H1 (cell line): ENCODE measurements at regions not wholly inside any gene's neighbourhood (a gene's known extent, or its start where the extent isn't known, plus 50 kb on each side); places are given as distances from the start of the nearest gene placed in this dataset.

Experiments used
- CTCF ChIA-PET: fragments of 300-600 bp; sonication (Branson Sonifier 250); formaldehyde crosslinking; loops from one replicate; lab custom pipeline; 2021; ENCODE audit not compliant: partially characterized antibody; lab: Charles Lee
- POLR2A ChIA-PET: fragments of 300-600 bp; sonication (Branson Sonifier 250); formaldehyde crosslinking; loops from one replicate; lab custom pipeline; 2021; ENCODE audit warnings: inconsistent platforms; ENCODE audit not compliant: partially characterized antibody; lab: Charles Lee
- DNase-seq, 2 experiments: peaks; one replicate each; pipeline versions ENCODE4 v3.0.0 to v3.0.0-alpha.2; 2010 to 2022; ENCODE audit warnings: low spot score in 2 of 2, low read depth in 1 of 2, mixed read lengths in 1 of 2
- FAIRE-seq: peaks from 2 replicates; lab custom pipeline; 2011; peaks lifted over from hg19 to GRCh38; lab: Jason Lieb, UNC
- H2AFZ ChIP-seq: 2 replicates; pipeline ENCODE4 v1.8.1; 2012; ENCODE audit warnings: low read length, inconsistent platforms
- H2AK5ac ChIP-seq: 2 replicates; pipeline ENCODE4 v1.6.1; 2013; ENCODE audit warnings: low read depth, low read length
- H2BK120ac ChIP-seq: replicated peaks from 2 replicates; pipeline ENCODE3; 2013; ENCODE audit warnings: low read depth, low read length, inconsistent platforms
- H2BK12ac ChIP-seq: 2 replicates; pipeline ENCODE4 v1.6.1; 2013; ENCODE audit warnings: low read depth, low read length
- H2BK15ac ChIP-seq: 2 replicates; pipeline ENCODE4 v1.6.1; 2013; ENCODE audit warnings: low read length
- H2BK20ac ChIP-seq: 2 replicates; pipeline ENCODE4 v1.6.1; 2013; ENCODE audit warnings: low read length
- H2BK5ac ChIP-seq: 2 replicates; pipeline ENCODE4 v1.6.1; 2013; ENCODE audit warnings: low read depth, low read length
- H3K14ac ChIP-seq: 2 replicates; pipeline ENCODE4 v1.6.1; 2013; ENCODE audit warnings: inconsistent platforms; ENCODE audit not compliant: insufficient read length
- H3K18ac ChIP-seq: 2 replicates; pipeline ENCODE4 v1.6.1; 2013; ENCODE audit warnings: low read length; ENCODE audit errors: extremely low read depth
- H3K23ac ChIP-seq: 2 replicates; pipeline ENCODE4 v1.6.1; 2013; ENCODE audit warnings: inconsistent platforms; ENCODE audit not compliant: insufficient read length
- H3K23me2 ChIP-seq: 2 replicates; pipeline ENCODE4 v1.6.1; 2013; ENCODE audit warnings: low read depth, low read length
- H3K27ac ChIP-seq: 2 replicates; pipeline ENCODE4 v1.6.1; 2011; ENCODE audit warnings: low read depth, low read length, inconsistent platforms
- H3K27me3 ChIP-seq, 4 experiments: replicated peaks in 1 of 4; 1 replicate in 1 of 4; 2 replicates in 3 of 4; pipeline versions ENCODE4 v1.6.1 to v1.8.1; 2011 to 2013; ENCODE audit warnings: low read length in 3 of 4, mild to moderate bottlenecking in 3 of 4, inconsistent platforms in 2 of 4, mixed read lengths in 2 of 4, moderate library complexity in 1 of 4; ENCODE audit not compliant: control insufficient read depth in 3 of 4, insufficient read depth in 3 of 4; ENCODE audit errors: extremely low read depth in 1 of 4
- H3K36me3 ChIP-seq, 4 experiments: 2 replicates each; pipeline versions ENCODE4 v1.6.1 to v1.8.1; 2011 to 2013; ENCODE audit warnings: mild to moderate bottlenecking in 4 of 4, low read length in 3 of 4, moderate library complexity in 2 of 4, control low read depth in 1 of 4, inconsistent platforms in 1 of 4; ENCODE audit not compliant: insufficient read depth in 4 of 4, control insufficient read depth in 2 of 4
- H3K4ac ChIP-seq: replicated peaks from 2 replicates; pipeline ENCODE3; 2013; ENCODE audit warnings: low read length, low read depth, mixed read lengths, inconsistent platforms; ENCODE audit not compliant: insufficient read length
- H3K4me1 ChIP-seq, 4 experiments: replicated peaks in 1 of 4; 1 replicate in 1 of 4; 2 replicates in 3 of 4; pipeline versions ENCODE4 v1.6.1 to v1.8.1; 2011 to 2013; ENCODE audit warnings: low read length in 3 of 4, inconsistent platforms in 2 of 4, mixed read lengths in 1 of 4; ENCODE audit not compliant: insufficient read depth in 4 of 4, control insufficient read depth in 3 of 4
- H3K4me2 ChIP-seq, 2 experiments: 2 replicates each; pipeline versions ENCODE4 v1.6.1 to v1.8.1; 2011 to 2013; ENCODE audit warnings: low read depth in 2 of 2, low read length in 2 of 2, control low read depth in 1 of 2, inconsistent platforms in 1 of 2, mild to moderate bottlenecking in 1 of 2; ENCODE audit not compliant: insufficient read depth in 1 of 2
- H3K4me3 ChIP-seq, 4 experiments: fragments of 200-600, 300-600 bp in 1 of 4; sonication (generic), shearing (Covaris generic), sonication (Bioruptor Twin) in 1 of 4; 2 replicates each; pipeline versions ENCODE4 v1.5.1 to v1.8.1; 2011 to 2016; ENCODE audit warnings: low read length in 4 of 4, low read depth in 3 of 4, control low read depth in 2 of 4, inconsistent platforms in 2 of 4, mild to moderate bottlenecking in 2 of 4, mixed read lengths in 1 of 4, moderate library complexity in 1 of 4; ENCODE audit not compliant: insufficient read depth in 2 of 4; ENCODE audit errors: extremely low read depth in 1 of 4
- H3K56ac ChIP-seq: replicated peaks from 2 replicates; pipeline ENCODE3; 2013; ENCODE audit warnings: low read depth, mild to moderate bottlenecking, mixed read lengths, low read length, inconsistent platforms; ENCODE audit not compliant: insufficient read length
- H3K79me1 ChIP-seq: 2 replicates; pipeline ENCODE4 v1.6.1; 2013; ENCODE audit warnings: low read depth, low read length, control low read depth
- H3K79me2 ChIP-seq, 2 experiments: 2 replicates each; pipeline versions ENCODE4 v1.6.1 to v1.8.1; 2012 to 2013; ENCODE audit warnings: low read length in 2 of 2, mild to moderate bottlenecking in 2 of 2, inconsistent platforms in 1 of 2; ENCODE audit not compliant: insufficient read depth in 2 of 2, control insufficient read depth in 1 of 2
- H3K9ac ChIP-seq, 4 experiments: replicated peaks in 1 of 4; 1 replicate in 1 of 4; 2 replicates in 3 of 4; pipeline versions ENCODE4 v1.6.1 to v1.8.1; 2011 to 2013; ENCODE audit warnings: low read depth in 3 of 4, low read length in 3 of 4, control low read depth in 2 of 4, mild to moderate bottlenecking in 2 of 4, moderate library complexity in 2 of 4, inconsistent platforms in 1 of 4; ENCODE audit errors: extremely low read depth in 1 of 4
- H3K9me3 ChIP-seq, 2 experiments: 2 replicates each; pipeline versions ENCODE4 v1.6.1 to v1.8.1; 2012 to 2013; ENCODE audit warnings: mild to moderate bottlenecking in 2 of 2, moderate library complexity in 2 of 2, control low read depth in 1 of 2, inconsistent platforms in 1 of 2, low read depth in 1 of 2, low read length in 1 of 2, mixed read lengths in 1 of 2; ENCODE audit not compliant: insufficient read depth in 2 of 2
- H4K20me1 ChIP-seq, 2 experiments: replicated peaks in 1 of 2; 2 replicates each; pipeline versions ENCODE3 to v1.8.1; 2011 to 2013; ENCODE audit warnings: inconsistent platforms in 2 of 2, low read length in 2 of 2, mild to moderate bottlenecking in 1 of 2; ENCODE audit not compliant: insufficient read depth in 2 of 2, control insufficient read depth in 1 of 2
- H4K5ac ChIP-seq: 2 replicates; pipeline ENCODE4 v1.6.1; 2013; ENCODE audit warnings: low read length, low read depth, mixed read lengths, inconsistent platforms; ENCODE audit not compliant: insufficient read length
- H4K8ac ChIP-seq: 2 replicates; pipeline ENCODE4 v1.8.0; 2013; ENCODE audit warnings: mild to moderate bottlenecking, moderate library complexity, low read length, inconsistent platforms; ENCODE audit not compliant: insufficient read depth; ENCODE audit errors: extremely low read depth
- H4K91ac ChIP-seq: replicated peaks from 2 replicates; pipeline ENCODE3; 2013; ENCODE audit warnings: low read length, mixed read lengths, inconsistent platforms; ENCODE audit not compliant: insufficient read length
- ASH2L ChIP-seq: fragments of 200-600, 300-600 bp; sonication (generic); IDR thresholded peaks from one replicate; pipeline ENCODE4 v1.7.1; 2017; ENCODE audit warnings: low read length
- CBX5 ChIP-seq: fragments of 300-800, 300-1000 bp; sonication (generic); IDR thresholded peaks from 2 replicates; pipeline ENCODE4 v1.7.1; 2016; ENCODE audit warnings: antibody characterized with exemption, low read length, low read depth
- EP300 ChIP-seq, 2 experiments: IDR thresholded peaks; 1 replicate in 1 of 2; 2 replicates in 1 of 2; pipeline ENCODE4 v1.6.1; 2011 to 2012; ENCODE audit warnings: low read depth in 2 of 2, low read length in 2 of 2, mild to moderate bottlenecking in 2 of 2, borderline replicate concordance in 1 of 2, inconsistent platforms in 1 of 2, moderate library complexity in 1 of 2
- EZH2 ChIP-seq: fragments of 200-600 bp; sonication (generic); IDR thresholded peaks from 2 replicates; pipeline ENCODE4 v1.7.1; 2012; ENCODE audit warnings: low read depth, mild to moderate bottlenecking, moderate library complexity, low read length, inconsistent platforms; ENCODE audit not compliant: severe bottlenecking
- FOSL1 ChIP-seq: IDR thresholded peaks from 2 replicates; pipeline ENCODE4 v1.6.1; 2011; ENCODE audit warnings: mild to moderate bottlenecking, low read depth, low read length, moderate library complexity; ENCODE audit not compliant: insufficient read depth
- JUND ChIP-seq: IDR thresholded peaks from 2 replicates; pipeline ENCODE4 v1.6.1; 2011; ENCODE audit warnings: mild to moderate bottlenecking, improper control_type of control experiment, low read length
- KDM4A ChIP-seq: IDR thresholded peaks from one replicate; pipeline ENCODE4 v1.7.1; 2012; ENCODE audit warnings: low read depth, mild to moderate bottlenecking, moderate library complexity, low read length, inconsistent platforms; ENCODE audit not compliant: severe bottlenecking
- MAX ChIP-seq: IDR thresholded peaks from 2 replicates; pipeline ENCODE4 v1.6.1; 2012; ENCODE audit warnings: inconsistent platforms
- RFX5 ChIP-seq: IDR thresholded peaks from 2 replicates; pipeline ENCODE4 v1.6.1; 2011; ENCODE audit warnings: low read depth, low read length, improper control_type of control experiment, borderline replicate concordance
- SIN3A ChIP-seq, 2 experiments: IDR thresholded peaks in 1 of 2; conservative IDR thresholded peaks in 1 of 2; 2 replicates each; pipeline ENCODE4 v1.6.1; 2011 to 2012; ENCODE audit warnings: low read length in 2 of 2, improper control_type of control experiment in 1 of 2, low read depth in 1 of 2, mild to moderate bottlenecking in 1 of 2
- SIRT6 ChIP-seq: IDR thresholded peaks from one replicate; pipeline ENCODE4 v1.7.1; 2012; ENCODE audit warnings: low read length, inconsistent platforms
- SIX5 ChIP-seq: IDR thresholded peaks from 2 replicates; pipeline ENCODE4 v1.6.1; 2011; ENCODE audit warnings: mild to moderate bottlenecking, low read depth, low read length
- SP1 ChIP-seq: IDR thresholded peaks from 2 replicates; pipeline ENCODE4 v1.6.1; 2011; ENCODE audit warnings: low read depth, low read length
- SUZ12 ChIP-seq: fragments of 200-600 bp; sonication (generic); IDR thresholded peaks from 2 replicates; pipeline ENCODE4 v1.6.1; 2012; ENCODE audit warnings: mild to moderate bottlenecking, inconsistent platforms, low read length, moderate library complexity, mixed read lengths
- WGBS, 2 experiments: shearing (Covaris generic) in 1 of 2; methylation state at CpG; one replicate each; pipeline versions ENCODE4 v1.1.6 to v1.1.7; 2013 to 2015; ENCODE audit warnings: low lambda C conversion rate in 2 of 2, mixed read lengths in 2 of 2, inconsistent platforms in 1 of 2, low coverage in 1 of 2, missing lambda C conversion rate in 1 of 2; ENCODE audit not compliant: insufficient replicate concordance in 2 of 2, insufficient coverage in 1 of 2, insufficient read length in 1 of 2; ENCODE audit errors: extremely low coverage in 1 of 2, missing lambda C conversion rate in 1 of 2; 5-methylcytosine and 5-hydroxymethylcytosine counted together

- Histone ChIP-seq H3K79me1 (no peaks in the 10 kb centered on the region), H3K56ac (no peak overlapping the region), H2BK20ac (no peak overlapping the region), H3K4me1 (no peaks in the 10 kb centered on the region; a peak in 1 of 7 replicates), H2BK5ac (no peak overlapping the region), H3K4ac (no peak overlapping the region), H3K4me2 (no peak overlapping the region), H3K36me3 (no peaks in the 10 kb centered on the region), H4K91ac (no peak overlapping the region), H3K27me3 (no peaks in the 10 kb centered on the region), H3K27ac (no peak overlapping the region), H2BK12ac (no peak overlapping the region), H3K9me3 (peaks cover 0 to 5% of the 10 kb centered on the region in 2 experiments; a peak in 1 of 4 replicates), H2BK120ac (no peak overlapping the region), H4K8ac (no peak overlapping the region), H3K14ac (no peak overlapping the region), H4K20me1 (no peaks in the 10 kb centered on the region), H4K5ac (no peak overlapping the region), H3K79me2 (no peaks in the 10 kb centered on the region), H2AFZ (no peak overlapping the region), H2BK15ac (no peak overlapping the region), H3K4me3 (no peak overlapping the region), H3K23ac (no peak overlapping the region), H3K9ac (no peak overlapping the region), H3K23me2 (no peaks in the 10 kb centered on the region), H3K18ac (no peak overlapping the region), H2AK5ac (no peak overlapping the region)
- FAIRE-seq (no peak), DNase-seq (no peak)
- ChIA-PET CTCF (no interaction called here), POLR2A (no interaction called here)
- 85% methylated on average over 9 of the region's 9 CpGs; no CpG with 5 or more reads in 1 of the 2 experiments for WGBS, 2 experiments
- no peak for TF ChIP-seq EZH2
- TF ChIP-seq SIRT6 = no peak
- no peak for TF ChIP-seq MAX
- no peak for TF ChIP-seq RFX5
- TF ChIP-seq SIX5 = no peak
- TF ChIP-seq FOSL1 = no peak
- TF ChIP-seq KDM4A = no peak
- TF ChIP-seq EP300 (IDR thresholded peaks at IDR 0.05; ENCODE audit: borderline replicate concordance in 1 of 2, low read depth in 2 of 2, low read length in 2 of 2) = no peak
- TF ChIP-seq CBX5 = no peak
- TF ChIP-seq JUND = no peak
- no peak for TF ChIP-seq ASH2L
- no peak for TF ChIP-seq SIN3A (conservative IDR thresholded peaks at IDR 0.05 in 1 of 2, IDR thresholded peaks at IDR 0.05 in 1 of 2; ENCODE audit: low read depth in 1 of 2, low read length in 2 of 2)
- TF ChIP-seq SUZ12 = no peak
- TF ChIP-seq SP1 = no peak
Measured at GRCh38 chr10:6929148-6929830, 349.2 kb upstream of the PRKCQ start.
